Tibial nerve (tissue), 4 donors: ENCODE measurements at regions not wholly inside any gene's neighbourhood (a gene's known extent, or its start where the extent isn't known, plus 50 kb on each side); places are given as distances from the start of the nearest gene placed in this dataset.
"Not testable (repeated sequence)": the region's sequence is repeated elsewhere in the genome, so short reads cannot be mapped to it uniquely, and the experiment has no call there.

Source experiments
- DNase-seq, 2 donors: peaks; one replicate each; pipeline ENCODE4 v3.0.0-alpha.2; 2019; ENCODE audit warnings: low spot score in 2 of 2
- H3K27ac ChIP-seq, 4 donors: fragments of 200-600 bp; sonication (generic) in 3 of 4; one replicate each; pipeline ENCODE4 v1.5.1; 2017 to 2019; ENCODE audit warnings: mild to moderate bottlenecking in 1 of 4
- H3K27me3 ChIP-seq, 2 donors: fragments of 200-600 bp; sonication (generic) in 1 of 2; one replicate each; pipeline versions ENCODE4 v1.5.1 to v1.6.0; 2017 to 2019
- H3K36me3 ChIP-seq, 3 donors: fragments of 200-600 bp; sonication (generic); one replicate each; pipeline ENCODE4 v1.5.1; 2018 to 2019
- H3K4me1 ChIP-seq, 4 donors: fragments of 200-600 bp; sonication (generic) in 3 of 4; one replicate each; pipeline ENCODE4 v1.5.1; 2017 to 2019
- H3K4me3 ChIP-seq, 4 donors: fragments of 200-600 bp; sonication (generic) in 3 of 4; one replicate each; pipeline ENCODE4 v1.5.1; 2017 to 2019; ENCODE audit warnings: mild to moderate bottlenecking in 1 of 4, moderate library complexity in 1 of 4
- H3K9me3 ChIP-seq, 4 donors: fragments of 200-600 bp; sonication (generic) in 3 of 4; one replicate each; pipeline ENCODE4 v1.5.1; 2017 to 2019
- CTCF ChIP-seq, 5 experiments: fragments of 200-600 bp in 3 of 5; fragments of 450-650 bp in 2 of 5; sonication (generic) in 3 of 5; IDR thresholded peaks; one replicate each; pipeline ENCODE4 v1.5.1; 2016 to 2019; ENCODE audit warnings: antibody characterized with exemption in 5 of 5, mild to moderate bottlenecking in 3 of 5, moderate library complexity in 2 of 5
- EP300 ChIP-seq, 2 donors: sonication (generic); formaldehyde crosslinking; IDR thresholded peaks; one replicate each; pipeline ENCODE4 v1.6.1; 2017; ENCODE audit warnings: antibody characterized with exemption in 2 of 2, mild to moderate bottlenecking in 1 of 2
- POLR2A ChIP-seq, 2 donors: fragments of 450-650 bp; IDR thresholded peaks; one replicate each; pipeline ENCODE4 v1.6.1; 2017; ENCODE audit warnings: antibody characterized with exemption in 2 of 2, mild to moderate bottlenecking in 2 of 2, moderate library complexity in 2 of 2
- WGBS, 2 donors: methylation state at CpG; one replicate each; pipeline ENCODE4 v1.1.5; 2018; 5-methylcytosine and 5-hydroxymethylcytosine counted together

GRCh38 chr17:65297916-65298315, 160.7 kb downstream of the RGS9 start:
- no peak overlapping the region for H3K4me3 ChIP-seq
- no peak for DNase-seq
- no peaks in the 10 kb centered on the region for H3K27me3 ChIP-seq
- no peaks in the 10 kb centered on the region for H3K9me3 ChIP-seq
- H3K36me3 ChIP-seq, result no peaks in the 10 kb centered on the region
- no peak overlapping the region for H3K27ac ChIP-seq
- TF ChIP-seq CTCF (IDR thresholded peaks at IDR 0.05) (no peak), POLR2A (IDR thresholded peaks at IDR 0.05) (no peak), EP300 (IDR thresholded peaks at IDR 0.05) (no peak)
- 45 to 50% methylated on average over 5 of the region's 5 CpGs for WGBS, 2 donors
- peaks cover 0 to 6% (median 0%) of the 10 kb centered on the region in 4 donors for H3K4me1 ChIP-seq

- H3K27ac ChIP-seq, result no peak overlapping the region
- DNase-seq, result no peak
- WGBS, 2 donors, result 64% methylated on average over 2 of the region's 2 CpGs
- peaks cover 0 to 6% (median 0%) of the 10 kb centered on the region in 4 donors for H3K4me1 ChIP-seq
- no peaks in the 10 kb centered on the region for H3K27me3 ChIP-seq
- TF ChIP-seq POLR2A (IDR thresholded peaks at IDR 0.05) (no peak), EP300 (IDR thresholded peaks at IDR 0.05) (no peak), CTCF (IDR thresholded peaks at IDR 0.05) (no peak)
- no peaks in the 10 kb centered on the region for H3K36me3 ChIP-seq
- no peak overlapping the region for H3K4me3 ChIP-seq
- H3K9me3 ChIP-seq, result no peaks in the 10 kb centered on the region
These were observed 160.2 kb downstream of the RGS9 start for GRCh38 chr17:65297384-65297783.

- H3K36me3 ChIP-seq, result no peaks in the 10 kb centered on the region
- no peaks in the 10 kb centered on the region for H3K27me3 ChIP-seq
- H3K27ac ChIP-seq, result no peak overlapping the region
- TF ChIP-seq POLR2A (IDR thresholded peaks at IDR 0.05) (no peak), CTCF (IDR thresholded peaks at IDR 0.05) (peak; percentile 51 to 73 (median 58))
- H3K4me1 ChIP-seq, result peaks cover 0 to 6% (median 0%) of the 10 kb centered on the region in 4 donors
- 18 to 21% methylated on average over 10 of the region's 10 CpGs for WGBS, 2 donors
- H3K9me3 ChIP-seq, result no peaks in the 10 kb centered on the region
- peak in 1 of 2 donors; percentile 49 for DNase-seq
- H3K4me3 ChIP-seq, result no peak overlapping the region
These were observed 157.1 kb downstream of the RGS9 start for GRCh38 chr17:65294181-65294719.

GRCh38 chr17:65293584-65294180, 156.5 kb downstream of the RGS9 start:
- no peak for DNase-seq
- peaks cover 0 to 6% (median 0%) of the 10 kb centered on the region in 4 donors for H3K4me1 ChIP-seq
- 75 to 79% methylated on average over 12 of the region's 12 CpGs for WGBS, 2 donors
- H3K27me3 ChIP-seq, result no peaks in the 10 kb centered on the region
- no peaks in the 10 kb centered on the region for H3K9me3 ChIP-seq
- no peak overlapping the region for H3K27ac ChIP-seq
- TF ChIP-seq CTCF (IDR thresholded peaks at IDR 0.05) (no peak), POLR2A (IDR thresholded peaks at IDR 0.05) (no peak), EP300 (IDR thresholded peaks at IDR 0.05) (no peak)
- H3K4me3 ChIP-seq, result no peak overlapping the region
- H3K36me3 ChIP-seq, result no peaks in the 10 kb centered on the region

GRCh38 chr17:65292430-65292829, 155.3 kb downstream of the RGS9 start:
- TF ChIP-seq EP300 (IDR thresholded peaks at IDR 0.05) (no peak), POLR2A (IDR thresholded peaks at IDR 0.05) (no peak)
- WGBS, 2 donors, result 70 to 73% methylated on average over 11 of the region's 11 CpGs
- no peak for DNase-seq

GRCh38 chr17:65291301-65291700, 154.1 kb downstream of the RGS9 start:
- H3K36me3 ChIP-seq, H3K4me3 ChIP-seq, H3K27me3 ChIP-seq, H3K9me3 ChIP-seq, DNase-seq, H3K27ac ChIP-seq: not testable (repeated sequence)
- peaks cover 0 to 15% (median 0%) of the 10 kb centered on the region in 4 donors for H3K4me1 ChIP-seq
- WGBS, 2 donors, result 90% methylated on average over 7 of the region's 7 CpGs

More at GRCh38 chr17:65292430-65292829, 155.3 kb downstream of the RGS9 start:
- H3K9me3 ChIP-seq, result no peaks in the 10 kb centered on the region
- H3K27ac ChIP-seq, result no peak overlapping the region
- H3K4me1 ChIP-seq, result peaks cover 0 to 6% (median 0%) of the 10 kb centered on the region in 4 donors
- H3K36me3 ChIP-seq, result no peaks in the 10 kb centered on the region
- H3K27me3 ChIP-seq, result no peaks in the 10 kb centered on the region
- H3K4me3 ChIP-seq, result no peak overlapping the region
